IPS DF 19.7 (cell line): ENCODE measurements at regions not wholly inside any gene's neighbourhood (a gene's known extent, or its start where the extent isn't known, plus 50 kb on each side); places are given as distances from the start of the nearest gene placed in this dataset.
"Not testable (repeated sequence)": the region's sequence is repeated elsewhere in the genome, so short reads cannot be mapped to it uniquely, and the experiment has no call there.

Experiments used
- DNase-seq: peaks from one replicate; pipeline ENCODE4 v3.0.0-alpha.2; 2013; ENCODE audit warnings: low read depth, low spot score

GRCh38 chr6:76776876-76777275 is 686.4 kb downstream of the HTR1B start:
- DNase-seq: no peak

GRCh38 chr6:76774781-76775384 is 688.4 kb downstream of the HTR1B start:
- no peak for DNase-seq

- no peak for DNase-seq
Observed at GRCh38 chr6:76772951-76773350, 690.3 kb downstream of the HTR1B start.

- DNase-seq: no peak
Observed at GRCh38 chr6:76771059-76771634, 692.1 kb downstream of the HTR1B start.

- no peak for DNase-seq
Observed at GRCh38 chr6:76770281-76770680, 693.0 kb downstream of the HTR1B start.

GRCh38 chr6:76768556-76768955 is 694.7 kb downstream of the HTR1B start:
- DNase-seq: no peak

- no peak for DNase-seq
Observed at GRCh38 chr6:76764057-76764456, 691.6 kb upstream of the IMPG1 start.

- DNase-seq: no peak
Observed at GRCh38 chr6:76752841-76753240, 680.4 kb upstream of the IMPG1 start.

GRCh38 chr6:76745388-76745787 is 672.9 kb upstream of the IMPG1 start:
- not testable (repeated sequence) for DNase-seq

- not testable (repeated sequence) for DNase-seq
Observed at GRCh38 chr6:76744151-76744720, 671.8 kb upstream of the IMPG1 start.

- no peak for DNase-seq
Observed at GRCh38 chr6:76742919-76743318, 670.5 kb upstream of the IMPG1 start.

- DNase-seq: no peak
Observed at GRCh38 chr6:76719449-76719848, 647.0 kb upstream of the IMPG1 start.

GRCh38 chr6:76708641-76709331 is 636.3 kb upstream of the IMPG1 start:
- no peak for DNase-seq

- DNase-seq: no peak
Observed at GRCh38 chr6:76707630-76708029, 635.2 kb upstream of the IMPG1 start.

GRCh38 chr6:76706631-76707030 is 634.2 kb upstream of the IMPG1 start:
- no peak for DNase-seq

GRCh38 chr6:76706086-76706485 is 633.6 kb upstream of the IMPG1 start:
- no peak for DNase-seq

- DNase-seq: no peak
Observed at GRCh38 chr6:76703786-76704185, 631.3 kb upstream of the IMPG1 start.

- DNase-seq: no peak
Observed at GRCh38 chr6:76703285-76703684, 630.8 kb upstream of the IMPG1 start.

- no peak for DNase-seq
Observed at GRCh38 chr6:76702187-76702586, 629.7 kb upstream of the IMPG1 start.

- DNase-seq: no peak
Observed at GRCh38 chr6:76701610-76702009, 629.1 kb upstream of the IMPG1 start.

GRCh38 chr6:76697585-76697984 is 625.1 kb upstream of the IMPG1 start:
- DNase-seq: no peak

GRCh38 chr6:76694795-76695194 is 622.3 kb upstream of the IMPG1 start:
- no peak for DNase-seq

- peak; percentile 91 for DNase-seq
Observed at GRCh38 chr6:76684875-76685274, 612.4 kb upstream of the IMPG1 start.
